GM13976 (cell line): ENCODE measurements at regions not wholly inside any gene's neighbourhood (a gene's known extent, or its start where the extent isn't known, plus 50 kb on each side); places are given as distances from the start of the nearest gene placed in this dataset.
"Not testable (repeated sequence)": the region's sequence is repeated elsewhere in the genome, so short reads cannot be mapped to it uniquely, and the experiment has no call there.

Source experiments
- DNase-seq: peaks from one replicate; pipeline ENCODE4 v3.0.0; 2012; ENCODE audit warnings: low spot score
- in situ Hi-C: fragments of 300-500 bp; cut with MboI; formaldehyde crosslinking; loops from one replicate; pipeline ENCODE4 v1.12.0; 2022; ENCODE audit warnings: low sequenced_read_pairs, mixed read lengths, inconsistent platforms; ENCODE audit not compliant: unreplicated experiment
- TF ChIP-seq, protein P1 (sequence below): IDR thresholded peaks from 2 replicates; pipeline ENCODE4 v1.5.1; 2012; ENCODE audit warnings: borderline replicate concordance, mild to moderate bottlenecking; ENCODE audit not compliant: insufficient read depth; ENCODE audit errors: extremely low read depth, missing control alignments, control extremely low read depth

DNA sequence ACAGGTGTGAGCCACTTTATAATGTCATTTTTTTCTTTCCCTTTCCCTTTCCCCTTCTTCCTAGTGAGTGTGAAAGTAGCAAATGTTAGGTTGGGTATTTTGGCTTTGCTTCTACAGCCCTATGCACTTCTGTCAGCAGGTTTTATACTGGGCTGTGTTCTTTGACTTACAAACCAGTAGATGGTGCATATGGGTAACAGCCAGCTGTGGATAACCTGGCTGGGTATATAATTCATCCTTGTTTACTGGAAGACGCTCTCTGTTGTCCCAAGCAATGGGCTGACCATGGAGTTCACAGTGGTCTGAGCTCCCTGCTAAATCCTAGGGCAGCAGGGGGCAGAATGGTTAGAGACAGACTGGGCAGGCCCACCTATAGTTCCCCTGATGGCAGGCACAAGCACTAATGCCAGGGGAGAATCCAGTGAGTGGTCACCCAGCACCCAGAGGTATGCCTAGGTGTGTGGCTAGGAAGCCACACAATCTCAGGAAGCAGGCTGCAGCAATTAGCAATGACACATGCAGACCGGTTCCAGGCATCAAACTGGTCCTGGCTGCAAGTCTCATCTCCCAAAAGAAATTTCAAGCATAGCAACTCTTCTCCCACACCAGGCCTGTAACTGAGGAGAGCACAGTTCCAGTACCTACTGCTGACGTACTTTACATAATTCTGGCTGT is 592.7 kb upstream of the MAN1A1 start:
- in situ Hi-C loops: no loop called here
- TF ChIP-seq, protein P1, sequence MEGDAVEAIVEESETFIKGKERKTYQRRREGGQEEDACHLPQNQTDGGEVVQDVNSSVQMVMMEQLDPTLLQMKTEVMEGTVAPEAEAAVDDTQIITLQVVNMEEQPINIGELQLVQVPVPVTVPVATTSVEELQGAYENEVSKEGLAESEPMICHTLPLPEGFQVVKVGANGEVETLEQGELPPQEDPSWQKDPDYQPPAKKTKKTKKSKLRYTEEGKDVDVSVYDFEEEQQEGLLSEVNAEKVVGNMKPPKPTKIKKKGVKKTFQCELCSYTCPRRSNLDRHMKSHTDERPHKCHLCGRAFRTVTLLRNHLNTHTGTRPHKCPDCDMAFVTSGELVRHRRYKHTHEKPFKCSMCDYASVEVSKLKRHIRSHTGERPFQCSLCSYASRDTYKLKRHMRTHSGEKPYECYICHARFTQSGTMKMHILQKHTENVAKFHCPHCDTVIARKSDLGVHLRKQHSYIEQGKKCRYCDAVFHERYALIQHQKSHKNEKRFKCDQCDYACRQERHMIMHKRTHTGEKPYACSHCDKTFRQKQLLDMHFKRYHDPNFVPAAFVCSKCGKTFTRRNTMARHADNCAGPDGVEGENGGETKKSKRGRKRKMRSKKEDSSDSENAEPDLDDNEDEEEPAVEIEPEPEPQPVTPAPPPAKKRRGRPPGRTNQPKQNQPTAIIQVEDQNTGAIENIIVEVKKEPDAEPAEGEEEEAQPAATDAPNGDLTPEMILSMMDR: no peak
- no peak for DNase-seq

- in situ Hi-C loops: no loop called here
- TF ChIP-seq, protein P1: no peak
- no peak for DNase-seq
Observed at GRCh38 chr6:119938752-119939151, 589.2 kb upstream of the MAN1A1 start.

- TF ChIP-seq, protein P1: no peak
- no peak for DNase-seq
- in situ Hi-C loops: no loop called here
Observed at GRCh38 chr6:119934816-119935215, 585.3 kb upstream of the MAN1A1 start.

DNA sequence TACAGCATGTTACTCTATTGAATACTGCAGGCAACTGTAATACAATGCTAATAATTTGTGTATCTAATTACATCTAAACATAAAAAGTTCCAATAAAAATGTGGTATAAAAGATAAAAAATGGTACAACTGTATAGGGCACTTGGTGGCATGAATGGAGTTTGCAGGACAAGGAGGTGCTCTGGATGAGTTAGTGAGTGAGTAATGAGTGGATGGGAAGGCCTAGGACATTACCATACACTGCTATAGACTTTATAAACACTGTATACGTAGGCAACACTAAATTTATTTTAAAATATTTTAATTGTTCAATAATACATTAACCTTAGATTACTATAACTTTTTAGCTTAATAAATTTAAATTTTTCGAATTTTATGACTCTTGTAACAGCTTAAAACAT is 579.6 kb upstream of the MAN1A1 start:
- no peak for DNase-seq
- in situ Hi-C loops: no loop called here
- TF ChIP-seq, protein P1: no peak

DNA sequence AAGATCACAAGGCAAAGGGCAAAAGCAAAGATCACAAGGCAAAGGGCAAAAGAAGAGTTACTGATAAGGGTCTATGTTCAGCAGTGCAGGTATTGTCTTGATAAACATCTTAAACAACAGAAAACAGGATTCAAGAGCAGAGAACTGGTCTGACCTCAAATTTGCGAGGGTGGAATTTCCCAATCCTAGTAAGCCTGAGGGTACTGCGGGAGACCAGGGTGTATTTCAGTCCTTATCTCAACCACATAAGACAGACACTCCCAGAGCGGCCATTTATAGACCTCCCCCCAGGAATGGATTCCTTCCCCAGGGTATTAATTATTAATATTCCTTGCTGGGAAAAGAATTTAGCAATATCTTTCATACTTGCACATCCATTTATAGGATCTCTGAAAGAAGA is 575.3 kb upstream of the MAN1A1 start:
- in situ Hi-C loops, DNase-seq: not testable (repeated sequence)

DNA sequence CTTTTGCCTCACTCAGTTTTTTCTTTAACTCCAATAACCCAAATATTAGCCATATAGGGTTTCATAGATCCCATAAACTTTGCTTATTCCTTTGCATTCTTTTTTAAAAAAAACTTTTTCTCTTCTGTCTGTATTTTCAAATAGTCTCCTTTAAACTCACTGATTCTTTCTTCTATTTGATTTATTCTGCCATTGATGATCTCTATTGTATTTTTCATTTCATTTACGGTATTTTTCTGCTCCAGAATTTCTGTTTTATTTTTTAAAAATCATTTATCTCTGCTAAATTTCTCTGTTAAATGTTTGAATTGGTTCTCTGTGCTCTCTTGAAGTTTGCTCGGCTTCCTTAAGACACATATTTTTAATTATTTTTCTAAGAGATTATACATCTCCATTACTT is 573.3 kb upstream of the MAN1A1 start:
- TF ChIP-seq, protein P1: no peak
- in situ Hi-C loops: no loop called here

GRCh38 chr6:119921491-119922010 is 572.0 kb upstream of the MAN1A1 start:
- in situ Hi-C loops: no loop called here
- no peak for DNase-seq
- TF ChIP-seq, protein P1: no peak

More for the DNA sequence above, 573.3 kb upstream of the MAN1A1 start:
- DNase-seq: no peak
